CD4-positive, CD25-positive, alpha-beta regulatory T cell (primary cell): ENCODE measurements at regions not wholly inside any gene's neighbourhood (a gene's known extent, or its start where the extent isn't known, plus 50 kb on each side); places are given as distances from the start of the nearest gene placed in this dataset.

Experiments used
- ATAC-seq, 2 donors: fragments of 150-1000 bp; cut with Tn5 transposase; one replicate each; pipeline ENCODE4 v1.10.0; 2021; ENCODE audit warnings: low read depth in 2 of 2, moderate number of reproducible peaks in 2 of 2, moderate library complexity in 1 of 2
- DNase-seq, 3 donors: peaks; one replicate each; pipeline versions ENCODE4 v3.0.0 to v3.0.0-alpha.2; 2012 to 2022; ENCODE audit warnings: mixed read lengths in 1 of 3
- H3K27ac ChIP-seq: one replicate; pipeline ENCODE4 v1.7.0; 2013; ENCODE audit warnings: mild to moderate bottlenecking, low read length; ENCODE audit not compliant: insufficient read depth, poor library complexity, severe bottlenecking
- H3K27me3 ChIP-seq: one replicate; pipeline ENCODE4 v1.7.0; 2013; ENCODE audit warnings: low read length; ENCODE audit not compliant: control insufficient read depth, insufficient read depth
- H3K36me3 ChIP-seq: one replicate; pipeline ENCODE4 v1.7.0; 2013; ENCODE audit warnings: mild to moderate bottlenecking, low read length, moderate library complexity; ENCODE audit not compliant: control insufficient read depth, insufficient read depth
- H3K4me1 ChIP-seq: 2 replicates; pipeline ENCODE4 v1.7.0; 2013; ENCODE audit warnings: mild to moderate bottlenecking, low read length; ENCODE audit not compliant: insufficient read depth, control insufficient read depth, poor library complexity, severe bottlenecking
- H3K4me3 ChIP-seq: one replicate; pipeline ENCODE4 v1.7.0; 2013; ENCODE audit warnings: low read depth, mild to moderate bottlenecking, low read length, moderate library complexity
- H3K9me3 ChIP-seq, 2 experiments: 1 replicate in 1 of 2; 2 replicates in 1 of 2; pipeline ENCODE4 v1.7.0; 2013; ENCODE audit warnings: low read length in 2 of 2, mild to moderate bottlenecking in 1 of 2, moderate library complexity in 1 of 2; ENCODE audit not compliant: control insufficient read depth in 2 of 2
- H3K27ac Mint-ChIP-seq, 3 donors: one replicate each; pipeline ENCODE4 v1.8.0; 2020 to 2022; ENCODE audit warnings: mild to moderate bottlenecking in 3 of 3, mixed read lengths in 3 of 3, moderate library complexity in 2 of 3
- H3K27me3 Mint-ChIP-seq: one replicate; pipeline ENCODE4 v1.8.0; 2022; ENCODE audit warnings: mild to moderate bottlenecking, mixed read lengths
- H3K36me3 Mint-ChIP-seq: one replicate; pipeline ENCODE4 v1.8.0; 2020; ENCODE audit warnings: mixed read lengths
- H3K4me1 Mint-ChIP-seq, 4 donors: one replicate each; pipeline ENCODE4 v1.8.0; 2020 to 2022; ENCODE audit warnings: mixed read lengths in 4 of 4, mild to moderate bottlenecking in 1 of 4
- H3K4me3 Mint-ChIP-seq, 4 donors: one replicate each; pipeline ENCODE4 v1.8.0; 2020 to 2022; ENCODE audit warnings: mild to moderate bottlenecking in 4 of 4, mixed read lengths in 4 of 4, moderate library complexity in 3 of 4
- H3K9me3 Mint-ChIP-seq, 7 donors: one replicate each; pipeline ENCODE4 v1.8.0; 2020 to 2022; ENCODE audit warnings: mixed read lengths in 7 of 7, mild to moderate bottlenecking in 3 of 7, moderate library complexity in 2 of 7

DNA sequence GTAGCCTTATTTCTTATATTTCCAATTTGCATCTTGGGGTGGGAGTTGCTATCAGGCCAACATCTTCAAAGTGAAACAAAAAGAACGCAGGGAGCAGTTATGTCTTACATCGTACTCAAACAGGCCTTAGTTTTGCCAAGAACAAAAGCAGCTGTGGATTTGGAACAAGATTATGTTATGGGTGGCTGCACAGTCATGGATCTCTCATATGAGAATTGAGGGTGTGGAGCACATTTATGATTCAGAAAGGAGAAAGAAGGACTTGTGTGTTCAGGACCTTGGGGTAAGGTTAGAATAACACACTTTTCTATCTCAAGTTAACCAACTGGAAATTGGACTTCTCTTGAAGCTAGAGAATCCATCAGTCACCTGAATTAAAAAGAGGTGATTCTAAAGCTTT is 259.9 kb downstream of the FOXA2 start:
- H3K9me3 ChIP-seq: no peaks in the 10 kb centered on the region
- DNase-seq (no peak), ATAC-seq (no peak)
- H3K27ac ChIP-seq: no peak overlapping the region
- H3K36me3 ChIP-seq: no peaks in the 10 kb centered on the region
- Mint-ChIP-seq H3K4me1 (no peaks in the 10 kb centered on the region), H3K9me3 (peaks cover 0 to 6% (median 0%) of the 10 kb centered on the region in 7 donors), H3K27ac (no peak overlapping the region), H3K27me3 (no peaks in the 10 kb centered on the region), H3K36me3 (no peaks in the 10 kb centered on the region), H3K4me3 (no peak overlapping the region)
- H3K27me3 ChIP-seq: no peaks in the 10 kb centered on the region
- no peak overlapping the region for H3K4me3 ChIP-seq
- H3K4me1 ChIP-seq: no peaks in the 10 kb centered on the region

DNA sequence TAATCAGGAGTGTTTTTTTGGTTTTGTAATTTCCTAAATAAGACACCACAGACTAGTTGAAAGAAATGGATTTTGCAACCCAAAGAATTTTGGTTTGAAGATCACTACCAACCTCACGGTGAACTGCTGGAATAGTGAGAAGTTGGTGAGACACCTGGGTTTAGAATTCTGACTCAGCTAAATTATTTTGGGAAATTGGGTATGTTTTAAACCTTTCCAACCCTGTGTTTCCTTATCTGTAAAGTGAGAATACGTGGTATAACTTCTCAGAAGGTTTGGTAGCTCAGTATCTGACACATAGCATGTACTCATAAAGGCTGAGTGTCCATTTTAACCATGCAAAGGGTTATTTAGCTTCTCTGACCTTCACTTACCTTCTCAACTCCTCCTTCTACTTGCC is 261.9 kb downstream of the FOXA2 start:
- no peak overlapping the region for H3K27ac Mint-ChIP-seq
- peaks cover 4% of the 10 kb centered on the region for H3K27me3 Mint-ChIP-seq
- Histone ChIP-seq H3K36me3 (no peaks in the 10 kb centered on the region), H3K27ac (no peak overlapping the region), H3K4me1 (no peaks in the 10 kb centered on the region), H3K4me3 (no peak overlapping the region), H3K9me3 (no peaks in the 10 kb centered on the region), H3K27me3 (no peaks in the 10 kb centered on the region)
- H3K4me1 Mint-ChIP-seq: no peaks in the 10 kb centered on the region
- no peak for DNase-seq
- H3K36me3 Mint-ChIP-seq: no peaks in the 10 kb centered on the region
- no peak for ATAC-seq
- peaks cover 0 to 4% (median 0%) of the 10 kb centered on the region in 7 donors for H3K9me3 Mint-ChIP-seq
- no peak overlapping the region for H3K4me3 Mint-ChIP-seq

DNA sequence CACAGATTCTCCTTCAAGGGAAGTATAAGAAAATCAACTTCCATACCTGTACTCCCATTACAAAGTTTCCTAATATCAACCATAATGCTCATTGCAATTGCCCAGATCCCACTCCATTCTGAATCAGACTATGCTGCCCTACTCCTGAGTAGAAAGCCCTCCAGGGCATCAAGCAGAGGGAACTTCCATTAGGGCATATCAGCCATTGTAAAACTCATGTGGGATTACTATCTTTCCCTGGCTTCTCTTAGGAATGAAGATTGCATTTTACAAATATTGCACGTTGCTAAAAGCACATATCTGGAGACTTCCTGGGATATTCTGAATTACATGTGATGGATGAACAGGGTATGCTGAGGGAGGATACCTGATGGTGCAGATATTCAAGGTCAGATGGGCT is 263.2 kb downstream of the FOXA2 start:
- Histone ChIP-seq H3K27ac (no peak overlapping the region), H3K9me3 (no peaks in the 10 kb centered on the region), H3K4me1 (no peaks in the 10 kb centered on the region), H3K27me3 (no peaks in the 10 kb centered on the region), H3K36me3 (no peaks in the 10 kb centered on the region), H3K4me3 (no peak overlapping the region)
- no peak overlapping the region for H3K27ac Mint-ChIP-seq
- ATAC-seq: no peak
- no peak overlapping the region for H3K4me3 Mint-ChIP-seq
- H3K9me3 Mint-ChIP-seq: peaks cover 0 to 4% (median 0%) of the 10 kb centered on the region in 7 donors
- no peaks in the 10 kb centered on the region for H3K36me3 Mint-ChIP-seq
- no peaks in the 10 kb centered on the region for H3K4me1 Mint-ChIP-seq
- DNase-seq: no peak
- peaks cover 4% of the 10 kb centered on the region for H3K27me3 Mint-ChIP-seq

DNA sequence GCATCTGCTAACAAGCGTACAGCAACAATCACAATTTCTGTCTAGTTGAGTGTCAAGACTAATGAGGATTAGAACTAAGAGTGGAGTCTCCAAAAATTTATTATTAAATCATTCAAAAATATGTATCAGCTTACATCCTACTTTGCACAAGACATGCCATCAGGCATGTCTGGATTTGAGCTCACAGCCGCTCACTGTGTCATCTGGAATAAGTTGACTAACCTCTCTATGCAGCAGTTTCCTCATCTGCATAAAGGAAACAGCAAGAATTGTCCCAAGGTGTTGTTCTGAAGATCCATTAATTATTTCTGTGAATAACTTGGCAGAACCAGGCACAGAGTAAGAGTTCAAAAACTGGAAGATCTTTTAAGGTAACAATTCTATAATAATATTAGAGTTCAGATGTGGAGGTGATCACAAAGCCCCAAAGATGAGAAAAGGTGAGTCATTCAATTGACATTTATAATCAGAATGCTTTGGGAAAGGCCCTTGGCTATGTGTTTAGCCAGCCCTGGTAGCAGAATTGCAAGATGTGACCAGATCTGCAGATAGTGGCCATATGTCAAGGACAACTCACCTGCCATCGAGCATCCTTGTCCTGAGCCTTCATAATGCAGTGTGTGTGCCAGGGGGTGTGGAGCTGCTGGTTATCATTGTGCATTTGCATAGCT is 264.0 kb downstream of the FOXA2 start:
- Mint-ChIP-seq H3K27me3 (peaks cover 4% of the 10 kb centered on the region), H3K36me3 (no peaks in the 10 kb centered on the region), H3K9me3 (peaks cover 0 to 4% (median 0%) of the 10 kb centered on the region in 7 donors), H3K4me1 (no peaks in the 10 kb centered on the region), H3K4me3 (no peak overlapping the region), H3K27ac (no peak overlapping the region)
- Histone ChIP-seq H3K27me3 (no peaks in the 10 kb centered on the region), H3K36me3 (no peaks in the 10 kb centered on the region), H3K27ac (no peak overlapping the region), H3K4me1 (no peaks in the 10 kb centered on the region), H3K4me3 (no peak overlapping the region), H3K9me3 (no peaks in the 10 kb centered on the region)
- DNase-seq (no peak), ATAC-seq (no peak)

DNA sequence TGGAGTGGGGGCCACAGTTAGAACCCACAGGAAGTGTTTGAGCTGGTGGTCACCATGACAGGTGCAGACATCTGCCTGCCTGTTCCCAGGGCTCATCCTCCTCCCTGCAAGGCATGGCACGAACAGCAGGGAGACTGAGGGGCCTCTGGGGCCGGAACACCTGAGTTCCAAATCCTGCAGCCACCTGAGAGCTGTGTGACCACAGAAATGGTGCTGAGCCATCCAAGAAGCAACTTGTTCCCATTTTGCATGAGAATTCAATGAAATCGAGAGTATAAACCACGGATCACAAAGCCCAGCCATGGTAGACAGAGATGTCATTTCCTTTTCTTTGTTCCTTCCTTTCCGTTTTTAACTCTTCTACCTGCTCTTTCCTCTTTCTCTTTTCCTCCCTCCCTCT is 268.6 kb downstream of the FOXA2 start:
- Histone ChIP-seq H3K9me3 (no peaks in the 10 kb centered on the region), H3K4me3 (no peak overlapping the region), H3K27ac (no peak overlapping the region), H3K27me3 (no peaks in the 10 kb centered on the region), H3K36me3 (no peaks in the 10 kb centered on the region), H3K4me1 (no peaks in the 10 kb centered on the region)
- H3K27ac Mint-ChIP-seq: no peak overlapping the region
- H3K9me3 Mint-ChIP-seq: peaks cover 0 to 4% (median 1%) of the 10 kb centered on the region in 7 donors
- H3K27me3 Mint-ChIP-seq: peaks cover 4% of the 10 kb centered on the region
- no peaks in the 10 kb centered on the region for H3K4me1 Mint-ChIP-seq
- DNase-seq: no peak
- H3K36me3 Mint-ChIP-seq: no peaks in the 10 kb centered on the region
- H3K4me3 Mint-ChIP-seq: no peak overlapping the region
- no peak for ATAC-seq

DNA sequence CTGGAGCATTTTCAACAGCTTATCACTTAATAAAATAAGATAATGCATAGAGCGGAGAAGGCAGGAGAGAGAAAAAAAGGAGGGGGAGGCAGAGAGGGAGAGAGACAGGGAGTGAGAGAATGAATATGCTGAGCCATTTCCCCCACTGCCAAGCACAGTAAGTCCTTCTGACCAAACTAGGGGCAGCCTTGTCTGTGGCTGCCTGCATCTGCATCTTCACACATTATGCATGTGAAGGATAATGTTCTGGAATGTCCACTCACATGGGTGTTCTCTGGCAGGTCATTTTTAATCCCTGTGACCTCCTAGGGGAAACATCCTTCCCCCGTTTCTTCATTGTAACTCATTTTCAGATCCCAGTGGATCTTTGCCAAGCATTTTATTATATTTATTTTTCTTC is 269.3 kb downstream of the FOXA2 start:
- DNase-seq (no peak), ATAC-seq (no peak)
- peaks cover 0 to 4% (median 1%) of the 10 kb centered on the region in 7 donors for H3K9me3 Mint-ChIP-seq
- H3K4me3 ChIP-seq: no peak overlapping the region
- peaks cover 4% of the 10 kb centered on the region for H3K27me3 Mint-ChIP-seq
- no peak overlapping the region for H3K27ac Mint-ChIP-seq
- no peaks in the 10 kb centered on the region for H3K36me3 ChIP-seq
- no peaks in the 10 kb centered on the region for H3K27me3 ChIP-seq
- H3K9me3 ChIP-seq: no peaks in the 10 kb centered on the region
- no peaks in the 10 kb centered on the region for H3K36me3 Mint-ChIP-seq
- H3K4me1 ChIP-seq: no peaks in the 10 kb centered on the region
- H3K27ac ChIP-seq: no peak overlapping the region
- no peaks in the 10 kb centered on the region for H3K4me1 Mint-ChIP-seq
- no peak overlapping the region for H3K4me3 Mint-ChIP-seq

DNA sequence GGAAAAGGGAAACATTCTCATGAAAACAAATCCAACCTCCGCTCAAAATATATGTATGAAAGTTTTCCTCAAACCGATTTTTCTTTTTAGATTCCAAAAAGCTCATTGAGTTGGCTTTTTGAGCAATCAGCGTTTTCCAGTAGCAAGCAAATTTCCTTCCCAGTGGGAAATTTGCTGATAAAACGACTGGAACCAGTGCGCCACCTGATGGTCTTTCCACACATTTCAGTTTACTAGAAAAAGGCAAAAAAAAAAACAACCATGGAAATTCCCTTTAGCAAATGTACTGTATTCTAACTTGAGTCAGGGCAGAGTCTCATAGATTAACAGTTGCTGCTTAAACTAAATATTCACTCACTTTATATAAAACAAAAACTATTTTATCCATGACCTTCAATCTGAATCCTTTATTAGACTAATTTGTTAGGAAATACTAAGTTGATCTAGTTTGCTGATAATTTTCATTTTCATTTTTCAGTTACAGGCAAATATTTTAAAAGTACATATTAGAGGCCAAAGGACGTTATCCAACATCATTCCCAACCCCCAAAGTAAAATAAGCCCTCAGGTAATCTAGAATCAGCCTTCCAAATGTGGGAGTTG is 271.5 kb downstream of the FOXA2 start:
- no peak for DNase-seq
- peaks cover 0 to 4% (median 0%) of the 10 kb centered on the region in 7 donors for H3K9me3 Mint-ChIP-seq
- H3K4me1 Mint-ChIP-seq: no peaks in the 10 kb centered on the region
- H3K27me3 Mint-ChIP-seq: no peaks in the 10 kb centered on the region
- H3K27ac Mint-ChIP-seq: no peak overlapping the region
- no peaks in the 10 kb centered on the region for H3K9me3 ChIP-seq
- no peak overlapping the region for H3K4me3 ChIP-seq
- no peak for ATAC-seq
- no peaks in the 10 kb centered on the region for H3K36me3 Mint-ChIP-seq
- no peak overlapping the region for H3K27ac ChIP-seq
- no peaks in the 10 kb centered on the region for H3K36me3 ChIP-seq
- no peaks in the 10 kb centered on the region for H3K4me1 ChIP-seq
- no peak overlapping the region for H3K4me3 Mint-ChIP-seq
- no peaks in the 10 kb centered on the region for H3K27me3 ChIP-seq

DNA sequence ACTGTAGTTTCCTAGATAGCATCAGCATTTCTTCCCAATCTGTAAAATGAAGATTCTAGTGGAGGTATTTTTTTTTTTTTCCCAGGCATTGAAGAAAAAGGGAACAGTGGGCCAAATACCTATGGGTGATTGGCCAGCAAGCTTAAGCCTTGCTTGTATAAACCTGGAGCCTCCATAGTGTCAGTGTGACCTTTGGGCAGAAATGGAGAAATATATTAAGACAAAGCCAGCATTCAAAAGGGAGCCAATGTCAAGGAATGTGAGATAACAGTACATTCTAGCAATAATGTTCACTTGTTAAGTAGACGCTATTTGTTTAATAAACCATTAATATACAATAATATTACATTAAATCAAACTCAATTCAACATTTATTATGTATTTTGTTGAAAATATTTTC is 275.4 kb downstream of the FOXA2 start:
- Mint-ChIP-seq H3K36me3 (no peaks in the 10 kb centered on the region), H3K27ac (no peak overlapping the region), H3K4me1 (no peaks in the 10 kb centered on the region), H3K27me3 (no peaks in the 10 kb centered on the region), H3K4me3 (no peak overlapping the region), H3K9me3 (peaks cover 0 to 3% (median 1%) of the 10 kb centered on the region in 7 donors)
- no peaks in the 10 kb centered on the region for H3K4me1 ChIP-seq
- no peaks in the 10 kb centered on the region for H3K36me3 ChIP-seq
- no peak for DNase-seq
- H3K4me3 ChIP-seq: no peak overlapping the region
- ATAC-seq: no peak
- no peak overlapping the region for H3K27ac ChIP-seq
- no peaks in the 10 kb centered on the region for H3K27me3 ChIP-seq
- no peaks in the 10 kb centered on the region for H3K9me3 ChIP-seq
